Nephron progenitor cell (in vitro differentiated cells): ENCODE measurements at regions not wholly inside any gene's neighbourhood (a gene's known extent, or its start where the extent isn't known, plus 50 kb on each side); places are given as distances from the start of the nearest gene placed in this dataset.

Experiments used
- DNase-seq: peaks from one replicate; pipeline ENCODE4 v3.0.0; 2021
- H3K27ac Mint-ChIP-seq: 2 replicates; pipeline ENCODE4 v1.8.0; 2021; ENCODE audit warnings: mild to moderate bottlenecking, moderate library complexity, mixed read lengths
- H3K27me3 Mint-ChIP-seq: 2 replicates; pipeline ENCODE4 v1.8.0; 2021; ENCODE audit warnings: mild to moderate bottlenecking, low read depth, mixed read lengths; ENCODE audit not compliant: poor library complexity
- H3K36me3 Mint-ChIP-seq: 2 replicates; pipeline ENCODE4 v1.8.0; 2021; ENCODE audit warnings: low read depth, mixed read lengths
- H3K4me1 Mint-ChIP-seq: 2 replicates; pipeline ENCODE4 v1.8.0; 2021; ENCODE audit warnings: mixed read lengths
- H3K4me3 Mint-ChIP-seq: 2 replicates; pipeline ENCODE4 v1.8.0; 2021; ENCODE audit warnings: mild to moderate bottlenecking, moderate library complexity, mixed read lengths
- H3K9me3 Mint-ChIP-seq: 2 replicates; pipeline ENCODE4 v1.8.0; 2021; ENCODE audit warnings: mild to moderate bottlenecking, moderate library complexity, mixed read lengths
- CTCF ChIP-seq: fragments of 200-600 bp; sonication (generic); IDR thresholded peaks from 2 replicates; pipeline ENCODE4 v1.5.0; 2021; ENCODE audit warnings: antibody characterized with exemption

GRCh38 chr2:122244598-122245229 is 489.3 kb downstream of the TSN start:
- no peaks in the 10 kb centered on the region for H3K36me3 Mint-ChIP-seq
- H3K27me3 Mint-ChIP-seq = peaks cover 9% of the 10 kb centered on the region
- H3K4me3 Mint-ChIP-seq = no peak overlapping the region
- H3K9me3 Mint-ChIP-seq = no peaks in the 10 kb centered on the region
- DNase-seq = no peak
- no peak for TF ChIP-seq CTCF
- H3K4me1 Mint-ChIP-seq = peaks cover 7% of the 10 kb centered on the region
- H3K27ac Mint-ChIP-seq = no peak overlapping the region

GRCh38 chr2:122249673-122250072 is 494.2 kb downstream of the TSN start:
- peaks cover 6% of the 10 kb centered on the region for H3K27me3 Mint-ChIP-seq
- no peak overlapping the region for H3K4me3 Mint-ChIP-seq
- H3K4me1 Mint-ChIP-seq = no peaks in the 10 kb centered on the region
- DNase-seq = no peak
- no peaks in the 10 kb centered on the region for H3K9me3 Mint-ChIP-seq
- TF ChIP-seq CTCF = no peak
- no peaks in the 10 kb centered on the region for H3K36me3 Mint-ChIP-seq
- H3K27ac Mint-ChIP-seq = no peak overlapping the region

GRCh38 chr2:122251158-122251557 is 495.7 kb downstream of the TSN start:
- DNase-seq = no peak
- no peak overlapping the region for H3K4me3 Mint-ChIP-seq
- peaks cover 3% of the 10 kb centered on the region for H3K27me3 Mint-ChIP-seq
- no peak for TF ChIP-seq CTCF
- no peaks in the 10 kb centered on the region for H3K9me3 Mint-ChIP-seq
- H3K27ac Mint-ChIP-seq = no peak overlapping the region
- peaks cover 4% of the 10 kb centered on the region for H3K4me1 Mint-ChIP-seq
- H3K36me3 Mint-ChIP-seq = no peaks in the 10 kb centered on the region

- DNase-seq = no peak
- TF ChIP-seq CTCF = no peak
- peaks cover 3% of the 10 kb centered on the region for H3K27me3 Mint-ChIP-seq
- H3K4me1 Mint-ChIP-seq = peaks cover 4% of the 10 kb centered on the region
- no peak overlapping the region for H3K4me3 Mint-ChIP-seq
- H3K36me3 Mint-ChIP-seq = no peaks in the 10 kb centered on the region
- no peaks in the 10 kb centered on the region for H3K9me3 Mint-ChIP-seq
- no peak overlapping the region for H3K27ac Mint-ChIP-seq
These were observed 496.1 kb downstream of the TSN start for GRCh38 chr2:122251566-122251965.

GRCh38 chr2:122255924-122256323 is 500.5 kb downstream of the TSN start:
- H3K36me3 Mint-ChIP-seq = no peaks in the 10 kb centered on the region
- no peak for DNase-seq

More at GRCh38 chr2:122255924-122256323, 500.5 kb downstream of the TSN start:
- no peak for TF ChIP-seq CTCF
- no peaks in the 10 kb centered on the region for H3K9me3 Mint-ChIP-seq
- H3K27ac Mint-ChIP-seq = no peak overlapping the region
- H3K27me3 Mint-ChIP-seq = peaks cover 3% of the 10 kb centered on the region
- peaks cover 4% of the 10 kb centered on the region for H3K4me1 Mint-ChIP-seq
- H3K4me3 Mint-ChIP-seq = no peak overlapping the region
